HK-2 (cell line): ENCODE measurements at regions not wholly inside any gene's neighbourhood (a gene's known extent, or its start where the extent isn't known, plus 50 kb on each side); places are given as distances from the start of the nearest gene placed in this dataset.

Experiments
- DNase-seq: peaks from one replicate; pipeline ENCODE4 v3.0.0-alpha.2; 2018; ENCODE audit not compliant: unreplicated experiment

GRCh38 chr13:85381082-85381481, 418.1 kb downstream of the SLITRK6 start:
- DNase-seq = no peak

GRCh38 chr13:85379991-85380390, 419.2 kb downstream of the SLITRK6 start:
- DNase-seq = no peak

- no peak for DNase-seq
These were observed 419.8 kb downstream of the SLITRK6 start for GRCh38 chr13:85379433-85379832.

GRCh38 chr13:85377783-85378182, 421.4 kb downstream of the SLITRK6 start:
- DNase-seq = no peak

- no peak for DNase-seq
These were observed 425.9 kb downstream of the SLITRK6 start for GRCh38 chr13:85373322-85373721.

GRCh38 chr13:85371254-85371653, 428.0 kb downstream of the SLITRK6 start:
- DNase-seq = no peak

GRCh38 chr13:85368686-85369085, 430.5 kb downstream of the SLITRK6 start:
- no peak for DNase-seq

- DNase-seq = no peak
These were observed 431.3 kb downstream of the SLITRK6 start for GRCh38 chr13:85367887-85368286.

GRCh38 chr13:85366759-85367417, 432.3 kb downstream of the SLITRK6 start:
- DNase-seq = no peak

GRCh38 chr13:85363504-85363903, 435.7 kb downstream of the SLITRK6 start:
- no peak for DNase-seq

GRCh38 chr13:85362980-85363379, 436.2 kb downstream of the SLITRK6 start:
- DNase-seq = no peak

GRCh38 chr13:85347251-85347650, 452.0 kb downstream of the SLITRK6 start:
- DNase-seq = no peak

- no peak for DNase-seq
These were observed 465.0 kb downstream of the SLITRK6 start for GRCh38 chr13:85334187-85334586.

GRCh38 chr13:85333506-85334020, 465.7 kb downstream of the SLITRK6 start:
- DNase-seq = no peak

- no peak for DNase-seq
These were observed 466.6 kb downstream of the SLITRK6 start for GRCh38 chr13:85332615-85333014.

GRCh38 chr13:85321734-85322133, 477.5 kb downstream of the SLITRK6 start:
- no peak for DNase-seq

- no peak for DNase-seq
These were observed 481.4 kb downstream of the SLITRK6 start for GRCh38 chr13:85317781-85318180.

GRCh38 chr13:85316506-85317025, 482.7 kb downstream of the SLITRK6 start:
- no peak for DNase-seq

GRCh38 chr13:85314686-85315085, 484.5 kb downstream of the SLITRK6 start:
- no peak for DNase-seq

GRCh38 chr13:85313761-85314503, 485.3 kb downstream of the SLITRK6 start:
- DNase-seq = no peak

GRCh38 chr13:85312071-85312470, 487.1 kb downstream of the SLITRK6 start:
- no peak for DNase-seq

- DNase-seq = no peak
These were observed 495.6 kb downstream of the SLITRK6 start for GRCh38 chr13:85303630-85304029.

- DNase-seq = no peak
These were observed 500.8 kb downstream of the SLITRK6 start for GRCh38 chr13:85298387-85298924.
